T47D (cell line): ENCODE measurements at regions not wholly inside any gene's neighbourhood (a gene's known extent, or its start where the extent isn't known, plus 50 kb on each side); places are given as distances from the start of the nearest gene placed in this dataset.

Experiments used
- DNase-seq, 2 experiments: peaks; one replicate each; pipeline versions ENCODE4 v3.0.0 to v3.0.0-alpha.2; 2011 to 2012; ENCODE audit warnings: low read depth in 1 of 2, low spot score in 1 of 2
- JUND ChIP-seq: IDR thresholded peaks from 2 replicates; pipeline ENCODE4 v1.6.1; 2012; ENCODE audit warnings: low read depth
- in situ Hi-C: cut with HindIII; loops from 2 replicates; pipeline ENCODE4 v1.10.0; 2016; ENCODE audit warnings: low sequenced_read_pairs, low pct_unique_long_range_greater_than_20kb

GRCh38 chr4:158074851-158075250 lies 98.0 kb downstream of the GASK1B start:
- DNase-seq = no peak
- TF ChIP-seq JUND = no peak
- in situ Hi-C loops = no loop called here

GRCh38 chr4:158071931-158072330 lies 100.9 kb downstream of the GASK1B start:
- TF ChIP-seq JUND = no peak
- no peak for DNase-seq
- in situ Hi-C loops = no loop called here

GRCh38 chr4:158068068-158068467 lies 104.8 kb downstream of the GASK1B start:
- DNase-seq = no peak
- in situ Hi-C loops = no loop called here
- TF ChIP-seq JUND = no peak

DNA sequence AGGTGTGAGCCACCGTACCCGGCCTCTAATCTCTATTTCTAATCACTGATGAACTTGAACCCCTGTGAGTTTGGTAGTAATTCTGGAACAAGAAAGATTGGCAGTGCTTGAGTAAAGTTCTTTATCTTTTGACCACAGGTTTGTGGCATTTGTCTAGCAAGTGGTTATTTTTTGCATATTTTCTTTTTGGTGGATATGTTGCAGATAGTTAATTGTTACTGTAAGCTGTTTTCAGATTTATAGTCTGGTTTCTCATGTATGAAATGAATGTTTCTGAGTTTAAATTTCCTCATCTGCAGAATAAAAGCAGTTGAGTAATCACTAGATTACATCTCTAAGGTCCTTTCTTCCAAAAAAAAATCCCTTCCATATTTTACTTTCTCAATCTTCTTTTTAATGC lies 105.2 kb downstream of the GASK1B start:
- in situ Hi-C loops = no loop called here
- no peak for DNase-seq
- no peak for TF ChIP-seq JUND

DNA sequence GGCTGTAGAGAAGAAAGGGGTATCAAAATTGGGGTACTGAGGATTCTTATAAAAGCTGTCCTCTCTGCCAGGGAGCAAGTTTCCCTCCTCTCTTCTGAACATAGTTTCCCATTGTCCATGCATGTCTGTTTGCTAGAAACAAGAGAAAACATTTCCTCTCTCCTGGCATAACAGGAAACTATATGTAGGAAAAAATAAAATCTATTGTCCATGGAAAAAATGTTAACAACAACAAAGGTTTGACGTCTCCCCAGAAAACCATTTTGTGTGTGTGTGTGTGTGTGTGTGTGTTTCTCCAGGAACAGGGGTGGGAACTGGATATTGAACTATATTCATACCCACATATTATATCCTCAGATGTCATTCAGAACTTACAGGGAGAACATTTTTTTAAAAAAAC lies 107.2 kb downstream of the GASK1B start:
- in situ Hi-C loops = no loop called here
- no peak for DNase-seq
- no peak for TF ChIP-seq JUND

- no peak for DNase-seq
- in situ Hi-C loops = no loop called here
- no peak for TF ChIP-seq JUND
These were observed 107.6 kb downstream of the GASK1B start for GRCh38 chr4:158065176-158065575.

DNA sequence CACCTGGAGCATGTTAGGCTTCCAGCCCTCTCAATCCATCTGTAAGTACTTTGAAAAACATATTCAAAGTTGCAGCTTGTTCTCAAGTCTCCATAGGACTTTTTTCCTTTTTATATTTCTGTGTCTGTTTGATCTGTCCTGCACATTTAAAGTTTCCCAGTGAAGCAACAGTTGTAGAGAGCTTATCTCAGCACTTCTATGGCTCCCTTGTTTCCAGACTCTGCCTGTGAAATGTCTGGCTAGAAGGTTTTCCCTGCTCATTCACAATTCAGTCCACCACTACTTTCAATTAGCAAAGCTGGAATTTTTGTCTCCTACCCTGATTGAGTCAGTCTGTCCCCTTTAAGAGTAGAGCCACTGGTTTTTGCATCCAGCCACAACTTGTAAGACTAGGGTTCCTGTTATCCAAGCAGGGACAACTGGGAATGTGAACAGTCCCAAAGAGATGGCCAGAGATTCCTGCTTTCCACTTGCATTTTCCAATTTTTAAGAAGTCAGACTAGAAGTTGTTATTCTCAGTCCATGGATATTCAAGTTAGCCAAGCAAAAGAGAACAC lies 116.1 kb downstream of the GASK1B start:
- TF ChIP-seq JUND = no peak
- in situ Hi-C loops = no loop called here
- DNase-seq = no peak

DNA sequence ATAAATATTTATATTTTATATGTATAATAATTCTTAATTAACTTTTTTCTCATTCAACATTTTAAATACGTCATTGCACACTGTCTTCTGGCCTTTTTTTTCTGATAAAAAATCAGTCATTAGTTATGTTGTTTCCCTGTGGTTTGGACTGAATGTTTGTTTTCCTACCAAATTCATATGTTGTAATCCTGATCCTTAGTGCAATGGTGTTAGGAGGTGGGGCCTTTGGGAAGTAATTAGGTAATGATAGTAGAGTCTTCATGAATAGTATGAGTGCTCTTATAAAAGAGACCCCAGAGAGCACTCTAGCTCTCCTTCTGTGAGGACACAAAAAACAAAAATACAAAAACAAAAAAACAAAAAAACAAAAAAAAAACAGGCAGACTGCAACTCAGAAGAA lies 117.2 kb downstream of the GASK1B start:
- in situ Hi-C loops = no loop called here
- no peak for TF ChIP-seq JUND
- no peak for DNase-seq

- no peak for TF ChIP-seq JUND
- no peak for DNase-seq
- in situ Hi-C loops = no loop called here
These were observed 119.0 kb downstream of the GASK1B start for GRCh38 chr4:158053801-158054200.

DNA sequence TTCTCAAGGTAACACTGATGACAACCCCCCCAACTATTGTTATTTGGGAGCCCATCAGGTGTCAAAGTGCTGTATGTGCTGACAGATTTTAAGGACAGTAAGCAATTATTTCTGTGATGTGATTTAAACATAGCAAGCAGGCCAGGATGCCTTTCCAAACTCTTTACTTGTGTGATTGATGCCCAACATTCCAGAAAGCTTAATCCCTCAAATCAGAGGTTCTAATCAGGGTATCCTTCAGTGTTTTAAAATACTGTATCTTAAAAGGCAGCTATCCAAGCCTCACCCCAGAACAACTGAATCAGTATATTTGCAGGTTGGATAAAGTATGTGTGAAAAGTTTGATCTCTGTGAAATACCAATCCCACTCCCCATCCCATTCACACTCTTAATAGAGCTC lies 119.7 kb downstream of the GASK1B start:
- DNase-seq = no peak
- no peak for TF ChIP-seq JUND
- in situ Hi-C loops = no loop called here

- no peak for DNase-seq
- no peak for TF ChIP-seq JUND
- in situ Hi-C loops = no loop called here
These were observed 121.2 kb downstream of the GASK1B start for GRCh38 chr4:158051401-158052235.

GRCh38 chr4:158050942-158051341 lies 121.9 kb downstream of the GASK1B start:
- in situ Hi-C loops = no loop called here
- no peak for DNase-seq
- TF ChIP-seq JUND = no peak

DNA sequence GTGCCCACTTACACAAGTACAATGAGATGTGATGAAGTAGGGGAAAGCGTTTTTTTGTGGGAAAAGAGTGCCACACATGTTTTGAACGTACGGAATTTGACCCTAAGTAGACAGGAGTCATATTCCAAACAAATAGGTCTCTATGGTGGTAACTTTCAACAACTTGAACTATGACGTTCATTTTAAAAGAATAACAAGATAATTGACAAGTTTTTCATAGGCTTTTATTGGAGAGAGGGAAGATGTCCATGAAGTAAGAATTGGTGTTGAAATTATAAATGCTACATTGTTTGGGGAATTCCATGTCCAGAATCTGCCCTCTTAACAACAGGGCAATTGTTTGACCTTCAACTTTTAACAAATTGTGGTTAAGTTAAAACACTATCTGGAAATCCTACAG lies 126.5 kb downstream of the GASK1B start:
- in situ Hi-C loops = no loop called here
- TF ChIP-seq JUND = no peak
- no peak for DNase-seq
